ENCODE measurements at regions not wholly inside any gene's neighbourhood (a gene's known extent, or its start where the extent isn't known, plus 50 kb on each side); places are given as distances from the start of the nearest gene placed in this dataset.

- TF ChIP-seq POLR2AphosphoS5 (IDR thresholded peaks at IDR 0.05; ENCODE audit: low read depth, low read length) (no peak), CTCF (IDR thresholded peaks at IDR 0.05) (no peak), REST (IDR thresholded peaks at IDR 0.05; ENCODE audit: insufficient read depth in 1 of 2, low read depth in 2 of 2, low read length in 1 of 2) (no peak)
Observed at GRCh38 chr15:46386356-46386755, 751.5 kb downstream of the SQOR start.
